SK-N-SH (cell line): ENCODE measurements at regions not wholly inside any gene's neighbourhood (a gene's known extent, or its start where the extent isn't known, plus 50 kb on each side); places are given as distances from the start of the nearest gene placed in this dataset.

ENCODE experiments used
- CTCF ChIA-PET: fragments of 300-600, 350-600 bp; formaldehyde crosslinking; extraction: SDS; loops from one replicate; lab custom pipeline; 2021; lab: Yijun Ruan, JAX
- POLR2A ChIA-PET: fragments of 350-600 bp; sonication (Branson Sonifier 250); formaldehyde crosslinking; extraction: SDS; loops from one replicate; lab custom pipeline; 2020; ENCODE audit warnings: antibody characterized with exemption, inconsistent platforms; lab: Yijun Ruan, JAX
- DNase-seq: peaks from one replicate; pipeline ENCODE4 v3.0.0; 2012
- H2AFZ ChIP-seq: fragments of 200-600 bp; sonication (generic); 2 replicates; pipeline ENCODE4 v1.8.1; 2016; ENCODE audit warnings: antibody characterized with exemption, mild to moderate bottlenecking, low read depth
- H3F3A ChIP-seq: fragments of 200-600 bp; sonication (generic); replicated peaks from 2 replicates; pipeline ENCODE3; 2016; ENCODE audit warnings: antibody characterized with exemption, mild to moderate bottlenecking; ENCODE audit not compliant: insufficient read depth
- H3K27ac ChIP-seq, 2 experiments: fragments of 200-500 bp in 1 of 2; fragments of 200-600 bp in 1 of 2; sonication (Bioruptor generic) in 1 of 2; sonication (generic), shearing (Covaris generic) in 1 of 2; 2 replicates each; pipeline versions ENCODE4 v1.5.1 to v1.6.1; 2014 to 2016; ENCODE audit warnings: low read depth in 2 of 2, inconsistent platforms in 1 of 2, low read length in 1 of 2, mild to moderate bottlenecking in 1 of 2, mixed read lengths in 1 of 2
- H3K27me3 ChIP-seq: fragments of 200-600 bp; sonication (generic), shearing (Covaris generic); 2 replicates; pipeline ENCODE4 v1.6.1; 2016; ENCODE audit warnings: mixed run types; ENCODE audit not compliant: insufficient read depth
- H3K36me3 ChIP-seq, 2 experiments: fragments of 200-500 bp in 1 of 2; fragments of 200-600 bp in 1 of 2; sonication (Bioruptor generic) in 1 of 2; sonication (generic) in 1 of 2; replicated peaks in 1 of 2; 2 replicates each; pipeline versions ENCODE3 to v1.5.1; 2014 to 2016; ENCODE audit warnings: low read length in 1 of 2, mild to moderate bottlenecking in 1 of 2; ENCODE audit not compliant: insufficient read depth in 2 of 2, control insufficient read depth in 1 of 2
- H3K4me1 ChIP-seq, 2 experiments: fragments of 200-500 bp in 1 of 2; fragments of 200-600 bp in 1 of 2; sonication (Bioruptor generic) in 1 of 2; sonication (generic), shearing (Covaris generic) in 1 of 2; 2 replicates each; pipeline versions ENCODE4 v1.5.1 to v1.6.1; 2014 to 2016; ENCODE audit warnings: low read depth in 1 of 2, low read length in 1 of 2, mixed run types in 1 of 2; ENCODE audit not compliant: insufficient read depth in 2 of 2, control insufficient read depth in 1 of 2
- H3K4me2 ChIP-seq: fragments of 200-600 bp; sonication (generic), shearing (Covaris generic); 2 replicates; pipeline ENCODE4 v1.6.1; 2017; ENCODE audit warnings: mixed run types
- H3K4me3 ChIP-seq, 2 experiments: fragments of 200-500 bp in 1 of 2; fragments of 200-600 bp in 1 of 2; sonication (Bioruptor generic) in 1 of 2; sonication (generic), shearing (Covaris generic) in 1 of 2; 2 replicates each; pipeline versions ENCODE4 v1.5.1 to v1.8.1; 2014 to 2016; ENCODE audit warnings: low read depth in 2 of 2, inconsistent platforms in 1 of 2, low read length in 1 of 2, mild to moderate bottlenecking in 1 of 2, mixed read lengths in 1 of 2, moderate library complexity in 1 of 2
- H3K79me2 ChIP-seq: fragments of 200-600 bp; sonication (generic); 2 replicates; pipeline ENCODE4 v1.8.1; 2017; ENCODE audit warnings: mild to moderate bottlenecking; ENCODE audit not compliant: insufficient read depth
- H3K9ac ChIP-seq: fragments of 200-600 bp; sonication (generic); 2 replicates; pipeline ENCODE4 v1.6.1; 2017; ENCODE audit warnings: mixed run types
- H3K9me2 ChIP-seq: fragments of 200-600 bp; sonication (generic); 2 replicates; pipeline ENCODE4 v1.6.1; 2017; ENCODE audit warnings: mixed run types
- H3K9me3 ChIP-seq: fragments of 200-600 bp; sonication (generic); 2 replicates; pipeline ENCODE4 v1.6.1; 2017; ENCODE audit warnings: mixed run types, mild to moderate bottlenecking, moderate library complexity
- H4K20me1 ChIP-seq: fragments of 200-600 bp; sonication (generic); 2 replicates; pipeline ENCODE4 v1.6.1; 2017; ENCODE audit warnings: mild to moderate bottlenecking, mixed run types; ENCODE audit not compliant: insufficient read depth
- CHD2 ChIP-seq: fragments of 150-350 bp; IDR thresholded peaks from 2 replicates; pipeline ENCODE4 v1.6.1; 2018; ENCODE audit warnings: low read length; ENCODE audit not compliant: partially characterized antibody
- FOXJ3 ChIP-seq: sonication (generic); formaldehyde crosslinking; IDR thresholded peaks from 2 replicates; pipeline ENCODE4 v1.5.1; 2020; ENCODE audit warnings: mild to moderate bottlenecking, missing genetic modification reagents
- FOXM1 ChIP-seq: IDR thresholded peaks from 2 replicates; pipeline ENCODE4 v1.4.0; 2012; ENCODE audit warnings: low read depth, mild to moderate bottlenecking
- MEF2A ChIP-seq: IDR thresholded peaks from 2 replicates; pipeline ENCODE4 v1.4.0; 2012; ENCODE audit warnings: low read depth, borderline replicate concordance
- NFIC ChIP-seq: IDR thresholded peaks from 2 replicates; pipeline ENCODE4 v1.4.0; 2012; ENCODE audit warnings: borderline replicate concordance
- POLR2AphosphoS5 ChIP-seq: IDR thresholded peaks from 2 replicates; pipeline ENCODE4 v1.6.1; 2012; ENCODE audit warnings: low read depth, low read length
- RCOR1 ChIP-seq: fragments of 150-350 bp; IDR thresholded peaks from 2 replicates; pipeline ENCODE4 v1.6.1; 2017; ENCODE audit warnings: antibody characterized with exemption, low read length
- RXRA ChIP-seq: IDR thresholded peaks from 2 replicates; pipeline ENCODE4 v1.4.0; 2012; ENCODE audit warnings: low read depth, mild to moderate bottlenecking, borderline replicate concordance
- SIN3A ChIP-seq: IDR thresholded peaks from 2 replicates; pipeline ENCODE4 v1.6.1; 2012; ENCODE audit warnings: low read depth, mild to moderate bottlenecking, low read length, moderate library complexity, borderline replicate concordance
- SMC3 ChIP-seq: IDR thresholded peaks from 2 replicates; pipeline ENCODE4 v1.6.1; 2012; ENCODE audit warnings: low read depth, low read length, improper control_type of control experiment
- TAF1 ChIP-seq: IDR thresholded peaks from 2 replicates; pipeline ENCODE4 v1.6.1; 2012; ENCODE audit warnings: low read depth, mild to moderate bottlenecking, low read length, moderate library complexity, borderline replicate concordance
- TCF12 ChIP-seq: IDR thresholded peaks from 2 replicates; pipeline ENCODE4 v1.4.0; 2012
- TEAD4 ChIP-seq: IDR thresholded peaks from 2 replicates; pipeline ENCODE4 v1.4.0; 2012; ENCODE audit warnings: mild to moderate bottlenecking, borderline replicate concordance; ENCODE audit not compliant: insufficient read depth
- YY1 ChIP-seq: IDR thresholded peaks from 2 replicates; pipeline ENCODE4 v1.4.0; 2012; ENCODE audit warnings: low read depth, mild to moderate bottlenecking
- WGBS: methylation state at CpG from one replicate; pipeline ENCODE4 v1.1.6; 2017; ENCODE audit warnings: low lambda C conversion rate; 5-methylcytosine and 5-hydroxymethylcytosine counted together
- TF ChIP-seq, protein P1 (sequence below): IDR thresholded peaks from 2 replicates; pipeline ENCODE4 v1.6.1; 2012; ENCODE audit warnings: mild to moderate bottlenecking, low read depth, low read length, moderate library complexity
- TF ChIP-seq, protein P2 (sequence below): IDR thresholded peaks from 2 replicates; pipeline ENCODE4 v1.4.0; 2012; ENCODE audit warnings: low read depth, borderline replicate concordance
- TF ChIP-seq, protein P3 (sequence below): IDR thresholded peaks from 2 replicates; pipeline ENCODE4 v1.4.0; 2012; ENCODE audit warnings: low read depth
- TF ChIP-seq, protein P4 (sequence below): fragments of 200-600 bp; sonication (generic); IDR thresholded peaks from 2 replicates; pipeline ENCODE4 v1.6.1; 2017; ENCODE audit warnings: antibody characterized with exemption, mild to moderate bottlenecking, moderate library complexity

DNA sequence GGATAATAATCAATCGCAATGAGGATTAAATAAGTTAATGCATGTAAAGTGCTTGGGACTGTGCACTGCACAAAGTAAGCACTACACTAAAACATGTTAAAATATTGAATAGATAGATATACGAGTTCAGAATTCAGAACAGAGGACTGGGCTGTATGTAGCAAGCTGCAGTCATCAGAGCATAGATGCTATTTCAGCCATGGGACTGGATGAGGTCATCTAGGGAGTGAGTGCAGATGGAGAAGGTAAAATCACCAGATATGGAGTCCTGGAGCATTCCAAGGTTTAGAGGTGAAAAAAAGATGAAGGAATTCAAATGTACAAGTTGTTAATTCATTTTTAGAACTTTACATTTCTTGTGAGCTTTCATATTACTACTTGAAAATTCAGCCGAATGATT, 347.5 kb upstream of the DDI1 start (continued):
- TF ChIP-seq, protein P1, sequence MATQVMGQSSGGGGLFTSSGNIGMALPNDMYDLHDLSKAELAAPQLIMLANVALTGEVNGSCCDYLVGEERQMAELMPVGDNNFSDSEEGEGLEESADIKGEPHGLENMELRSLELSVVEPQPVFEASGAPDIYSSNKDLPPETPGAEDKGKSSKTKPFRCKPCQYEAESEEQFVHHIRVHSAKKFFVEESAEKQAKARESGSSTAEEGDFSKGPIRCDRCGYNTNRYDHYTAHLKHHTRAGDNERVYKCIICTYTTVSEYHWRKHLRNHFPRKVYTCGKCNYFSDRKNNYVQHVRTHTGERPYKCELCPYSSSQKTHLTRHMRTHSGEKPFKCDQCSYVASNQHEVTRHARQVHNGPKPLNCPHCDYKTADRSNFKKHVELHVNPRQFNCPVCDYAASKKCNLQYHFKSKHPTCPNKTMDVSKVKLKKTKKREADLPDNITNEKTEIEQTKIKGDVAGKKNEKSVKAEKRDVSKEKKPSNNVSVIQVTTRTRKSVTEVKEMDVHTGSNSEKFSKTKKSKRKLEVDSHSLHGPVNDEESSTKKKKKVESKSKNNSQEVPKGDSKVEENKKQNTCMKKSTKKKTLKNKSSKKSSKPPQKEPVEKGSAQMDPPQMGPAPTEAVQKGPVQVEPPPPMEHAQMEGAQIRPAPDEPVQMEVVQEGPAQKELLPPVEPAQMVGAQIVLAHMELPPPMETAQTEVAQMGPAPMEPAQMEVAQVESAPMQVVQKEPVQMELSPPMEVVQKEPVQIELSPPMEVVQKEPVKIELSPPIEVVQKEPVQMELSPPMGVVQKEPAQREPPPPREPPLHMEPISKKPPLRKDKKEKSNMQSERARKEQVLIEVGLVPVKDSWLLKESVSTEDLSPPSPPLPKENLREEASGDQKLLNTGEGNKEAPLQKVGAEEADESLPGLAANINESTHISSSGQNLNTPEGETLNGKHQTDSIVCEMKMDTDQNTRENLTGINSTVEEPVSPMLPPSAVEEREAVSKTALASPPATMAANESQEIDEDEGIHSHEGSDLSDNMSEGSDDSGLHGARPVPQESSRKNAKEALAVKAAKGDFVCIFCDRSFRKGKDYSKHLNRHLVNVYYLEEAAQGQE = no peak
- TF ChIP-seq MEF2A (no peak), FOXJ3 (CRISPR knock-in tag) (no peak), TCF12 (no peak), FOXM1 (no peak), NFIC (no peak), TAF1 (no peak), SMC3 (no peak), RCOR1 (no peak), CHD2 (no peak)
- TF ChIP-seq, protein P2, sequence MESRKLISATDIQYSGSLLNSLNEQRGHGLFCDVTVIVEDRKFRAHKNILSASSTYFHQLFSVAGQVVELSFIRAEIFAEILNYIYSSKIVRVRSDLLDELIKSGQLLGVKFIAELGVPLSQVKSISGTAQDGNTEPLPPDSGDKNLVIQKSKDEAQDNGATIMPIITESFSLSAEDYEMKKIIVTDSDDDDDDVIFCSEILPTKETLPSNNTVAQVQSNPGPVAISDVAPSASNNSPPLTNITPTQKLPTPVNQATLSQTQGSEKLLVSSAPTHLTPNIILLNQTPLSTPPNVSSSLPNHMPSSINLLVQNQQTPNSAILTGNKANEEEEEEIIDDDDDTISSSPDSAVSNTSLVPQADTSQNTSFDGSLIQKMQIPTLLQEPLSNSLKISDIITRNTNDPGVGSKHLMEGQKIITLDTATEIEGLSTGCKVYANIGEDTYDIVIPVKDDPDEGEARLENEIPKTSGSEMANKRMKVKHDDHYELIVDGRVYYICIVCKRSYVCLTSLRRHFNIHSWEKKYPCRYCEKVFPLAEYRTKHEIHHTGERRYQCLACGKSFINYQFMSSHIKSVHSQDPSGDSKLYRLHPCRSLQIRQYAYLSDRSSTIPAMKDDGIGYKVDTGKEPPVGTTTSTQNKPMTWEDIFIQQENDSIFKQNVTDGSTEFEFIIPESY = no peak

DNA sequence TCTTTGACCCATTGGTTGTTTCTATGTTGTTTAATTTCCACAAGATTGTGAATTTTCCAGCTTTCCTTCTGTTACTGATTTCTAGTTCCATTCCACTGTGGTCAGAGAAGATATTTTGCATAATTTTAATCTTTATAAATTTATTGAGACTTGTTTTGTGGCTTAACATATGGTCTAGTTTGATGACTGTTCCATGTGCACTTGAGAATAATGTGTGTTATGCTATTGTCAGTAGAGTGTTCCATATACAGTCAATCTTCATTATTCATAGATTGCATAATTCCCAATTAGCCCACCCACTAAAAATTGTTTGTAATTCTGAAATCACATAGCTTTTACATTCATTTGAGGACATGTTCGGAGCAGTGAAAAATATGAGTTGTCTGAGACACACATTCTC, 346.1 kb upstream of the DDI1 start:
- no peak overlapping the region for H3K27ac ChIP-seq
- H3K27me3 ChIP-seq = no peaks in the 10 kb centered on the region
- H3K4me3 ChIP-seq = no peak overlapping the region
- H4K20me1 ChIP-seq = no peaks in the 10 kb centered on the region
- H3K9me2 ChIP-seq = no peaks in the 10 kb centered on the region
- WGBS = 74% methylated on average over 1 of the region's 1 CpG
- TF ChIP-seq SIN3A (no peak), YY1 (no peak), NFIC (no peak), RXRA (no peak), MEF2A (no peak), TEAD4 (no peak), RCOR1 (no peak), POLR2AphosphoS5 (no peak), SMC3 (no peak), CHD2 (no peak), FOXM1 (no peak)
- TF ChIP-seq, protein P3, sequence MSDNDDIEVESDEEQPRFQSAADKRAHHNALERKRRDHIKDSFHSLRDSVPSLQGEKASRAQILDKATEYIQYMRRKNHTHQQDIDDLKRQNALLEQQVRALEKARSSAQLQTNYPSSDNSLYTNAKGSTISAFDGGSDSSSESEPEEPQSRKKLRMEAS = no peak
- TF ChIP-seq, protein P4, sequence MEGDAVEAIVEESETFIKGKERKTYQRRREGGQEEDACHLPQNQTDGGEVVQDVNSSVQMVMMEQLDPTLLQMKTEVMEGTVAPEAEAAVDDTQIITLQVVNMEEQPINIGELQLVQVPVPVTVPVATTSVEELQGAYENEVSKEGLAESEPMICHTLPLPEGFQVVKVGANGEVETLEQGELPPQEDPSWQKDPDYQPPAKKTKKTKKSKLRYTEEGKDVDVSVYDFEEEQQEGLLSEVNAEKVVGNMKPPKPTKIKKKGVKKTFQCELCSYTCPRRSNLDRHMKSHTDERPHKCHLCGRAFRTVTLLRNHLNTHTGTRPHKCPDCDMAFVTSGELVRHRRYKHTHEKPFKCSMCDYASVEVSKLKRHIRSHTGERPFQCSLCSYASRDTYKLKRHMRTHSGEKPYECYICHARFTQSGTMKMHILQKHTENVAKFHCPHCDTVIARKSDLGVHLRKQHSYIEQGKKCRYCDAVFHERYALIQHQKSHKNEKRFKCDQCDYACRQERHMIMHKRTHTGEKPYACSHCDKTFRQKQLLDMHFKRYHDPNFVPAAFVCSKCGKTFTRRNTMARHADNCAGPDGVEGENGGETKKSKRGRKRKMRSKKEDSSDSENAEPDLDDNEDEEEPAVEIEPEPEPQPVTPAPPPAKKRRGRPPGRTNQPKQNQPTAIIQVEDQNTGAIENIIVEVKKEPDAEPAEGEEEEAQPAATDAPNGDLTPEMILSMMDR = no peak
- TF ChIP-seq, protein P2 = no peak
- H3K9me3 ChIP-seq = no peaks in the 10 kb centered on the region
- H3K4me1 ChIP-seq = no peaks in the 10 kb centered on the region
- no peak overlapping the region for H3K4me2 ChIP-seq
- no peak overlapping the region for H3K9ac ChIP-seq
- no peaks in the 10 kb centered on the region for H3K36me3 ChIP-seq
- H2AFZ ChIP-seq = no peak overlapping the region
- H3K79me2 ChIP-seq = no peaks in the 10 kb centered on the region
- CTCF ChIA-PET = interaction anchor here (1.0 kb wide), 1 partner anchor 9 kb away, joined by 4 read pairs; no protein-coding TSS in a partner anchor
- POLR2A ChIA-PET = no interaction called here
- H3F3A ChIP-seq = no peaks in the 10 kb centered on the region
- DNase-seq = no peak
